ENCODE measurements at regions not wholly inside any gene's neighbourhood (a gene's known extent, or its start where the extent isn't known, plus 50 kb on each side); places are given as distances from the start of the nearest gene placed in this dataset.

DNA sequence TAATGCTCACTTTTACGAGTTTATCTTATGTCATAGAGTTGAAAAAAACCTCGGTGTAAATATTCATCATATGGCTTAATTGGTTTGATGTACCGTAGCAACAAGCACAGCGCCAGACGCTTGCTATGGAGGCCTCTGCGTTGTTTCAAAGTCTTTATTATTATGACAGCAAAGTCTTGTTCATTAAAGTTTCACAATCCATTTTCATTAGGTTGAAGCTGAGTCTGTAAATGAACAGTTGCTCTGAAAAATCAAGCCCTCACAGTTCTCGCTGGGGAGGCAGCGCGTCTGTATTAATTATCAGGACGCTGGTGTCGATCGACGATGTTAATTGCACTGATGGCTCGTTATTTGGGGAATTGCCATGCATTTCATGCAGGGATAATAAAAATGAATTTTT lies 185.6 kb downstream of the INSC start:
- H3K9me3 ChIP-seq (ENCODE audit: control insufficient read depth, insufficient read depth, low read length), result peaks cover 3% of the 10 kb centered on the region
- no peak overlapping the region for H3K4me3 ChIP-seq (ENCODE audit: low read depth, low read length)
- H3K36me3 ChIP-seq (ENCODE audit: control insufficient read depth, insufficient read depth, low read length), result no peaks in the 10 kb centered on the region
- no peak overlapping the region for H3K9ac ChIP-seq (ENCODE audit: low read depth, low read length)
- peaks cover 3% of the 10 kb centered on the region for H3K4me1 ChIP-seq (ENCODE audit: control insufficient read depth, insufficient read depth, low read length)
- H3K27me3 ChIP-seq (ENCODE audit: control insufficient read depth, insufficient read depth, low read length), result no peaks in the 10 kb centered on the region

- Histone ChIP-seq H3K36me3 (ENCODE audit: control insufficient read depth, insufficient read depth, low read length) (no peaks in the 10 kb centered on the region), H3K9ac (ENCODE audit: low read depth, low read length) (no peak overlapping the region), H3K4me1 (ENCODE audit: control insufficient read depth, insufficient read depth, low read length) (peaks cover 8% of the 10 kb centered on the region), H3K9me3 (ENCODE audit: control insufficient read depth, insufficient read depth, low read length) (peaks cover 3% of the 10 kb centered on the region), H3K4me3 (ENCODE audit: low read depth, low read length) (no peak overlapping the region), H3K27me3 (ENCODE audit: control insufficient read depth, insufficient read depth, low read length) (no peaks in the 10 kb centered on the region)
Measured at GRCh38 chr11:15307619-15308024, 192.9 kb downstream of the INSC start.

DNA sequence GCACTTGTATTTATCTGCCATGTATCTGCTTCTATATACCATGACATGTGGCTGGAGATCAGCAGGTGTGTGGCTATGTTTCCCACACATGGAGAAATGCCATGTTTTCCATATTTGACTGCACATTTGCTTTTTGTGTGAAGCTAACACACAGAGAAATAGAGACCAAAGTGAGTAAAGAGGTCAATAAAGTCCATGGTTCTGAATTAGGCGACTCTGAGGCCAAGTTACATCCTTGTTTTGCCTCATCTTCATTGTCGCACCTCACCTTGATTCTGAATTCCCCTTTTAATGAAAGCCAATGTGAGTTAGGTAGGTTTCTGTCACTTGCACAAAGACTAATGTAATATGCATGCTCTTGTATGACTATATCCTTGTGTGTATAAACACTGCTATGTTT lies 194.1 kb downstream of the INSC start:
- H3K36me3 ChIP-seq (ENCODE audit: control insufficient read depth, insufficient read depth, low read length), result no peaks in the 10 kb centered on the region
- peaks cover 8% of the 10 kb centered on the region for H3K4me1 ChIP-seq (ENCODE audit: control insufficient read depth, insufficient read depth, low read length)
- peaks cover 3% of the 10 kb centered on the region for H3K9me3 ChIP-seq (ENCODE audit: control insufficient read depth, insufficient read depth, low read length)
- H3K4me3 ChIP-seq (ENCODE audit: low read depth, low read length), result no peak overlapping the region
- H3K9ac ChIP-seq (ENCODE audit: low read depth, low read length), result no peak overlapping the region
- H3K27me3 ChIP-seq (ENCODE audit: control insufficient read depth, insufficient read depth, low read length), result no peaks in the 10 kb centered on the region

GRCh38 chr11:15309296-15309695 lies 194.6 kb downstream of the INSC start:
- H3K4me3 ChIP-seq (ENCODE audit: low read depth, low read length), result no peak overlapping the region
- H3K9me3 ChIP-seq (ENCODE audit: control insufficient read depth, insufficient read depth, low read length), result peaks cover under 1% of the 10 kb centered on the region
- H3K27me3 ChIP-seq (ENCODE audit: control insufficient read depth, insufficient read depth, low read length), result no peaks in the 10 kb centered on the region
- H3K9ac ChIP-seq (ENCODE audit: low read depth, low read length), result no peak overlapping the region
- no peaks in the 10 kb centered on the region for H3K36me3 ChIP-seq (ENCODE audit: control insufficient read depth, insufficient read depth, low read length)
- H3K4me1 ChIP-seq (ENCODE audit: control insufficient read depth, insufficient read depth, low read length), result peaks cover 8% of the 10 kb centered on the region

DNA sequence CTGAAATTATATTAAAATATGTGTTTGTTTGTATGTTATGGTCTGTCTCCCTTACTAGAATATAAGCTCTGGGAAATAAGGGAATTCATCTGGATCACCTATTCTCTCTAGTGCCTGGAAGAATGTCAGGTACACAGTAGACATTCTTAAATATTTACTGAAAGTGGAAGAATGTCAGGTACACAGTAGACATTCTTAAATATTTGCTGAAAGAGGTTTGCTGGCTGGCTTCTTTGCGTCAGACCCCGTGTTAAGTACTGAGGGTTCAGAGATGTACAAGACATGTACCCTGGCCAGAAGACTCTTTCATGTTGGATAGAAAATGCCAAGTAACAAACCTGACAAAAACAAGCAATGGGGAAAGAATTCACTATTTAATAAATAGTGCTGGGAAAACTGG lies 199.1 kb downstream of the INSC start:
- no peaks in the 10 kb centered on the region for H3K27me3 ChIP-seq (ENCODE audit: control insufficient read depth, insufficient read depth, low read length)
- no peaks in the 10 kb centered on the region for H3K4me1 ChIP-seq (ENCODE audit: control insufficient read depth, insufficient read depth, low read length)
- no peak overlapping the region for H3K4me3 ChIP-seq (ENCODE audit: low read depth, low read length)
- H3K36me3 ChIP-seq (ENCODE audit: control insufficient read depth, insufficient read depth, low read length), result no peaks in the 10 kb centered on the region
- H3K9ac ChIP-seq (ENCODE audit: low read depth, low read length), result no peak overlapping the region
- H3K9me3 ChIP-seq (ENCODE audit: control insufficient read depth, insufficient read depth, low read length), result no peaks in the 10 kb centered on the region

GRCh38 chr11:15318814-15319213 lies 204.1 kb downstream of the INSC start:
- no peaks in the 10 kb centered on the region for H3K27me3 ChIP-seq (ENCODE audit: control insufficient read depth, insufficient read depth, low read length)
- H3K4me3 ChIP-seq (ENCODE audit: low read depth, low read length), result no peak overlapping the region
- H3K36me3 ChIP-seq (ENCODE audit: control insufficient read depth, insufficient read depth, low read length), result no peaks in the 10 kb centered on the region
- H3K4me1 ChIP-seq (ENCODE audit: control insufficient read depth, insufficient read depth, low read length), result no peaks in the 10 kb centered on the region
- H3K9ac ChIP-seq (ENCODE audit: low read depth, low read length), result no peak overlapping the region
- no peaks in the 10 kb centered on the region for H3K9me3 ChIP-seq (ENCODE audit: control insufficient read depth, insufficient read depth, low read length)

DNA sequence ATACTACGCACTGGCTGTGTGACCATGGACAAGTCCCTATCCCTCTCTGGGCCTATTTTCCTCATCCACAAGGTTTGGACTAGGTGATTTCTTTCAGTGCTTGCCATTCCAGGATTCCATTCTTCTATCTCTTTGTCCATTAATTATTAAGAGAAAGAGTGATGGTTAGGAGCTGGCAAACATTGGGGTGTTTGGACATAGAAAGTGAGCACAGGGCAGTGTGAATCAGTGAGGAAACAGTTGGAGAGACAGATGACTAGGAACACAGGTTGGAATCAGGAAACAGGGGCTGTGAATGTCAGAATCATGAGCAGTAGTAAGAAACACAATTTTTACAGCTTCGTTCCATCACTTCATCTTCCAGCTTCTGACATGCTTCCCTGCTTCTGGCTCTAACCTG lies 211.8 kb downstream of the INSC start:
- Histone ChIP-seq H3K9me3 (ENCODE audit: control insufficient read depth, insufficient read depth, low read length) (no peaks in the 10 kb centered on the region), H3K36me3 (ENCODE audit: control insufficient read depth, insufficient read depth, low read length) (no peaks in the 10 kb centered on the region), H3K4me3 (ENCODE audit: low read depth, low read length) (no peak overlapping the region)

GRCh38 chr11:15327786-15328231 lies 213.1 kb downstream of the INSC start:
- no peaks in the 10 kb centered on the region for H3K9me3 ChIP-seq (ENCODE audit: control insufficient read depth, insufficient read depth, low read length)
- no peaks in the 10 kb centered on the region for H3K4me1 ChIP-seq (ENCODE audit: control insufficient read depth, insufficient read depth, low read length)
- H3K36me3 ChIP-seq (ENCODE audit: control insufficient read depth, insufficient read depth, low read length), result no peaks in the 10 kb centered on the region
- H3K4me3 ChIP-seq (ENCODE audit: low read depth, low read length), result no peak overlapping the region
- no peaks in the 10 kb centered on the region for H3K27me3 ChIP-seq (ENCODE audit: control insufficient read depth, insufficient read depth, low read length)
- H3K9ac ChIP-seq (ENCODE audit: low read depth, low read length), result no peak overlapping the region

More for the DNA sequence above, 211.8 kb downstream of the INSC start:
- H3K9ac ChIP-seq (ENCODE audit: low read depth, low read length), result no peak overlapping the region
- H3K27me3 ChIP-seq (ENCODE audit: control insufficient read depth, insufficient read depth, low read length), result no peaks in the 10 kb centered on the region
- H3K4me1 ChIP-seq (ENCODE audit: control insufficient read depth, insufficient read depth, low read length), result no peaks in the 10 kb centered on the region

DNA sequence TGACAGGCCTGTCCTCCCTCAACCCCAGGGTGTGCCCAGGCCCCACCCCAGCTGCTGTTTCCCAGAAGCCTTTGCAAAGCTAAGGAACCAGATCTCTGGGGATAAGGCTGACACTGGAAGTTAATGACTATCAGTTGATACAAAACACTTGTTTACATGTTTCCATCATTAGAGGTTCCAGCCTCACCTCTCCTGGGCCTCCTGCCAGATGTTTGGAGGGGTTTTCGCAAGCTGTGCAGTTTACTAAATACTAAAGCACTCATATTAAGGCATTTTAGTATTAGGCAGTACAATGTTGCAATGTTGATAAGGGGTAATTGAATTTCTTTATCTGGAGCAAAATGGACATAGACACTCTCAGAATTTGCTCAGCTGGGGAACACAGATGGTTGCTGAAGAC lies 218.7 kb downstream of the INSC start:
- Histone ChIP-seq H3K4me3 (ENCODE audit: low read depth, low read length) (no peak overlapping the region), H3K4me1 (ENCODE audit: control insufficient read depth, insufficient read depth, low read length) (peaks cover 5% of the 10 kb centered on the region), H3K36me3 (ENCODE audit: control insufficient read depth, insufficient read depth, low read length) (no peaks in the 10 kb centered on the region), H3K9me3 (ENCODE audit: control insufficient read depth, insufficient read depth, low read length) (no peaks in the 10 kb centered on the region), H3K9ac (ENCODE audit: low read depth, low read length) (no peak overlapping the region), H3K27me3 (ENCODE audit: control insufficient read depth, insufficient read depth, low read length) (no peaks in the 10 kb centered on the region)

DNA sequence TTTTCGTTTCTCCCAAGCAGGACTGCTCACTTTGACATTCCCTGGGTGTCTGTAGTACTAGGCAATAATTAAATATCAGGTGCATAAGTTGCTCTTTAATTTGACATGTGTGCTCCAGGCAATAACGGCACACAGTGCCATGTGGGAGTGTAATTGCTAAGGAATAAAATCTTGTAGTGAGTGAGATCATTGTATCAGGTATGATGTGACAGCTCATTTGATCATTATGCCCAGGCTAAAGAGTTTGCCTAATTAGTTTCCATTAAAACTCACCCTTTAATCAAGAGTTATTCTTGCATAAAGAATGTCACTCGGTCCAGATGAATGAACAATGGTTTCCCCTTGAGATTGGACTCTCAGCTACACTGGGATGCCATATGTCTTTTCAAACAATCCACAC lies 220.0 kb downstream of the INSC start:
- no peaks in the 10 kb centered on the region for H3K27me3 ChIP-seq (ENCODE audit: control insufficient read depth, insufficient read depth, low read length)
- peaks cover 4% of the 10 kb centered on the region for H3K9me3 ChIP-seq (ENCODE audit: control insufficient read depth, insufficient read depth, low read length)
- no peaks in the 10 kb centered on the region for H3K36me3 ChIP-seq (ENCODE audit: control insufficient read depth, insufficient read depth, low read length)
- no peak overlapping the region for H3K9ac ChIP-seq (ENCODE audit: low read depth, low read length)
- H3K4me1 ChIP-seq (ENCODE audit: control insufficient read depth, insufficient read depth, low read length), result peaks cover 5% of the 10 kb centered on the region
- H3K4me3 ChIP-seq (ENCODE audit: low read depth, low read length), result no peak overlapping the region

DNA sequence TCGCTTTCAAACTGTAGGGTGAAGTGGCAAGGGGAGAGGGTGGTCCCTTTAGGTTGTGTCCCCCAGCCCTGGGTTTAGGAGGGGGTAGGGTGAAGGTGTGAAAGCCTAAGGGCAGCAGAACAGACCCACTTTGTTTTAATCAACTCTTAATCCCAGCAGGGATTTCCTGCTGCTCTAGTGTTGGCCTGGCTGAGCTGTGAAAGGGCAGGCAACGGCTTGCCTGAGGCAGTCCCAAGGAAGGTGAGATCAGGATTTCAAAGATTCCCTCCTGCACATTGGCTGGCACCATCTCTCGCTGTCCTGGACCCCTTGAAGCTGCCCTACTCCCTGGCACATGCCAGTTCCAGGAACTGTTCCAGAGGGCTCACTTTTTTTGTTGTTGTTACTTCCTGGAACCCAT lies 221.3 kb downstream of the INSC start:
- peaks cover 5% of the 10 kb centered on the region for H3K4me1 ChIP-seq (ENCODE audit: control insufficient read depth, insufficient read depth, low read length)

GRCh38 chr11:15339302-15339701 lies 224.6 kb downstream of the INSC start:
- Histone ChIP-seq H3K36me3 (ENCODE audit: control insufficient read depth, insufficient read depth, low read length) (no peaks in the 10 kb centered on the region), H3K9me3 (ENCODE audit: control insufficient read depth, insufficient read depth, low read length) (peaks cover 4% of the 10 kb centered on the region), H3K9ac (ENCODE audit: low read depth, low read length) (no peak overlapping the region), H3K4me3 (ENCODE audit: low read depth, low read length) (no peak overlapping the region), H3K4me1 (ENCODE audit: control insufficient read depth, insufficient read depth, low read length) (peaks cover 5% of the 10 kb centered on the region), H3K27me3 (ENCODE audit: control insufficient read depth, insufficient read depth, low read length) (no peaks in the 10 kb centered on the region)

More for the DNA sequence above, 221.3 kb downstream of the INSC start:
- H3K9me3 ChIP-seq (ENCODE audit: control insufficient read depth, insufficient read depth, low read length), result peaks cover 4% of the 10 kb centered on the region
- H3K4me3 ChIP-seq (ENCODE audit: low read depth, low read length), result no peak overlapping the region
- no peak overlapping the region for H3K9ac ChIP-seq (ENCODE audit: low read depth, low read length)
- H3K36me3 ChIP-seq (ENCODE audit: control insufficient read depth, insufficient read depth, low read length), result no peaks in the 10 kb centered on the region
- no peaks in the 10 kb centered on the region for H3K27me3 ChIP-seq (ENCODE audit: control insufficient read depth, insufficient read depth, low read length)

GRCh38 chr11:15341587-15341986 lies 226.9 kb downstream of the INSC start:
- H3K4me3 ChIP-seq (ENCODE audit: low read depth, low read length), result no peak overlapping the region
- H3K27me3 ChIP-seq (ENCODE audit: control insufficient read depth, insufficient read depth, low read length), result no peaks in the 10 kb centered on the region
- no peaks in the 10 kb centered on the region for H3K4me1 ChIP-seq (ENCODE audit: control insufficient read depth, insufficient read depth, low read length)
- H3K9ac ChIP-seq (ENCODE audit: low read depth, low read length), result no peak overlapping the region
- H3K9me3 ChIP-seq (ENCODE audit: control insufficient read depth, insufficient read depth, low read length), result peaks cover 4% of the 10 kb centered on the region
- H3K36me3 ChIP-seq (ENCODE audit: control insufficient read depth, insufficient read depth, low read length), result no peaks in the 10 kb centered on the region

Data from iPS-15b (cell line).